Natural killer cell treated with Interleukin-12 subunit alpha and Interleukin-12 subunit beta and Interleukin-15 and Interleukin-18, amount 100 ng/mL, for 72 hours (primary cell): ENCODE measurements at regions not wholly inside any gene's neighbourhood (a gene's known extent, or its start where the extent isn't known, plus 50 kb on each side); places are given as distances from the start of the nearest gene placed in this dataset.

Experiments
- ATAC-seq, 2 donors: fragments of 150-1000 bp; cut with Tn5 transposase in 1 of 2; sonication (Bioruptor Pico), chemical (Tn5 transposase) in 1 of 2; 2 replicates each; pipeline ENCODE4 v1.10.0; 2021
- DNase-seq: peaks from one replicate; pipeline ENCODE4 v3.0.0; 2022; ENCODE audit warnings: low spot score
- H3K27ac Mint-ChIP-seq, 2 donors: 1 replicate in 1 of 2; 2 replicates in 1 of 2; pipeline ENCODE4 v1.8.0; 2022; ENCODE audit warnings: mixed read lengths in 2 of 2, mild to moderate bottlenecking in 1 of 2, moderate library complexity in 1 of 2
- H3K27me3 Mint-ChIP-seq, 2 donors: 1 replicate in 1 of 2; 2 replicates in 1 of 2; pipeline ENCODE4 v1.8.0; 2022; ENCODE audit warnings: mixed read lengths in 2 of 2
- H3K36me3 Mint-ChIP-seq: one replicate; pipeline ENCODE4 v1.8.0; 2022; ENCODE audit warnings: mixed read lengths
- H3K4me1 Mint-ChIP-seq, 2 donors: 1 replicate in 1 of 2; 2 replicates in 1 of 2; pipeline ENCODE4 v1.8.0; 2022; ENCODE audit warnings: low read depth in 2 of 2, mixed read lengths in 2 of 2, mild to moderate bottlenecking in 1 of 2
- H3K4me3 Mint-ChIP-seq: one replicate; pipeline ENCODE4 v1.8.0; 2022; ENCODE audit warnings: mixed read lengths
- H3K9me3 Mint-ChIP-seq: 2 replicates; pipeline ENCODE4 v1.8.0; 2022; ENCODE audit warnings: mixed read lengths

- Mint-ChIP-seq H3K4me1 (peaks cover 0 to 2% of the 10 kb centered on the region in 2 donors), H3K4me3 (no peak overlapping the region), H3K27ac (no peak overlapping the region), H3K27me3 (peaks cover 0 to 13% of the 10 kb centered on the region in 2 donors), H3K36me3 (no peaks in the 10 kb centered on the region), H3K9me3 (no peaks in the 10 kb centered on the region)
- DNase-seq (no peak), ATAC-seq (no peak)
Measured at GRCh38 chr18:78662879-78663278, 316.7 kb upstream of the SALL3 start.

DNA sequence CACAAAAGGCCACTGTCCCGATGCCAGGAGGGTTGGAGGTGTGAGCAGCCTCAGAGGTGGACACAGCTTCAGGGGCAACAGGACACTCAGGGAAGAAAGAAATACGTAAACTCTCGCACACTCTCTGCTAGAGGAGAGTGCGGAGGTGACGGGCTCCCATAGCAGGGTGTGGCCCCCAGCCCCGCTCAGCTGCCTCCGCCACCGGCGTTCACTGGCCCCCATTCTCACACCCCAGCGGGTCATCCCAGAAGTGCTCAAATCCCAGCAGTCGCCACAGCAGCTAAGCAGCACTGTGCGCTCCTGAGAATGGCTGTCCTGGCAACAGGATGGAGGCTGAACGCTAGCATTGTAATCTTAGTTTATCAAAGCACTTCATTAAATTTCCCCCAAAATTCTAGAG, 315.6 kb upstream of the SALL3 start:
- ATAC-seq (no peak), DNase-seq (no peak)
- H3K9me3 Mint-ChIP-seq, result no peaks in the 10 kb centered on the region
- peaks cover 0 to 2% of the 10 kb centered on the region in 2 donors for H3K4me1 Mint-ChIP-seq
- no peak overlapping the region for H3K4me3 Mint-ChIP-seq
- H3K36me3 Mint-ChIP-seq, result no peaks in the 10 kb centered on the region
- peaks cover 0 to 13% of the 10 kb centered on the region in 2 donors for H3K27me3 Mint-ChIP-seq
- no peak overlapping the region for H3K27ac Mint-ChIP-seq

DNA sequence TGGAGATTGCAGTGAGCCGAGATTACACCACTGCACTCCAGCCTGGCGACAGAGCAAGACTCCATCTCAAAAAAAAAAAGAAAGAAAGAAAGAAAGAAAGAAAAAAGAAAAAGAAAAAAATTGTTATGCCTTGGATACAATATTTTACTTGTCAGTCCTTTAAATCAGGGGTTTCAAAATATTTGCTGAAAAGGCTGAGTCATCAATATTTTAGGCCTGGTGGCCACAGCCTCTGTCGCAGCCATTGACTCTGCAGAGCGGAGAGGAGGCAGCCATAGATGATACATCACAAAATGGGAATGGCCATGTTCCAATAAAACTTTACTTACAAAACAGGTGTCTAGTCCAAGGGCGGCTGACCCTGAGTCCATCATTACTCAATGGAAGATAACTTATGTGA, 314.8 kb upstream of the SALL3 start:
- ATAC-seq, result no peak
- Mint-ChIP-seq H3K9me3 (no peaks in the 10 kb centered on the region), H3K27ac (no peak overlapping the region), H3K27me3 (peaks cover 0 to 13% of the 10 kb centered on the region in 2 donors), H3K4me3 (no peak overlapping the region), H3K4me1 (peaks cover 0 to 2% of the 10 kb centered on the region in 2 donors), H3K36me3 (no peaks in the 10 kb centered on the region)
- DNase-seq, result no peak

DNA sequence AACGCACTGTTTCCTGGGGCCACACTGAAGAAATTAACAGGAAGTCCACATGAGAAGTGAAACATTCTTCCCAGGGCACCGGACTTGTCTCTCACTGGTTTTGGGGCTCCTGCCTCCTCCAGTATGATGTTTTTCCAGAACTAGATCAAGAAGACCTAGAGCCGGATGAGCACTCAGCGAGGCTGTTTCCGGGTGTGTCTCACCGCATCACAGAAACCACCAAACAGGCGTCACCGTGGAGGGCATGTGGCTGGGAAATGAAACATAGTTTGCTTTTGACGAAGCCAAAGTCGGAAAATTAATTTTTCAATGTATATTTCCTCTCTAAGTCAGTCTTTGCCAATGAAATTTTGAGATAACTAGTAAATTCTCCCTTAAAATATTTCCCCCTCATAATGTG, 314.0 kb upstream of the SALL3 start:
- H3K9me3 Mint-ChIP-seq, result no peaks in the 10 kb centered on the region
- peaks cover 0 to 8% of the 10 kb centered on the region in 2 donors for H3K27me3 Mint-ChIP-seq
- no peak overlapping the region for H3K27ac Mint-ChIP-seq
- peaks cover 0 to 2% of the 10 kb centered on the region in 2 donors for H3K4me1 Mint-ChIP-seq
- ATAC-seq (no peak), DNase-seq (no peak)
- H3K4me3 Mint-ChIP-seq, result no peak overlapping the region
- no peaks in the 10 kb centered on the region for H3K36me3 Mint-ChIP-seq

DNA sequence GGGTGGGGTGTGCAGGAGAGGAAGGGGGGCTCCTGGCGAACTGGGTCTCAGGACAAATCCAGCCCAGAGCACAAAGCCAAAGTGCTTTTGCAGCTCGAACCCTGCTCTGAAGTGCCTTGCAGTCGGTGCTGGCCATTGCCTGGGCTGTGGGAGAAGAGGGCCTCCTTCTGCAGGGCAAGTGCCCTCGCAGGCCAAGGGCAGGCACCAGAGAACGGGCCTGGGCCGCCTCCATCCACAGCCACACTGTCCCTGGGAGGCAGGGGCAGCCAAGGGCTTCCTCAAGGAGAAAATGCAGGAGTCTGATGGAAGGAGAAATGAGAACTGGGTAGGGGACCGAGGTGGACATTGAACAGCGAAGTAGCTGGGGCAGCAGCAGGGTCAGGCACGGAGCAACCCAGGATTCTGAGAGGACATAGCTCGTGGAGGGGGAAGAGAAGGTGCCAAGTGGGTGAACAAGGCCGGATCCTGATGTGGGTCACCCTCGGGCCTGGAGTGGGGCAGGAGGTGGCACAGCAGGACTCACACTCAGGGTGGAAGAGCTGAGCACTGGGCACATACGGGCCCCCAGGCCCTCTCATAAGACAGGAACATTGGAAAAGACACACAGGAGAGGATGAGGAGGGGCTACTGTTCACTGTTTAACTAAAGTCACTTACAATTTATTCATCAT, 312.8 kb upstream of the SALL3 start:
- Mint-ChIP-seq H3K36me3 (no peaks in the 10 kb centered on the region), H3K27ac (no peak overlapping the region), H3K4me1 (no peaks in the 10 kb centered on the region), H3K9me3 (no peaks in the 10 kb centered on the region), H3K4me3 (no peak overlapping the region), H3K27me3 (peaks cover 0 to 4% of the 10 kb centered on the region in 2 donors)
- peak; percentile 28 to 48 for ATAC-seq
- DNase-seq, result peak; percentile 41

DNA sequence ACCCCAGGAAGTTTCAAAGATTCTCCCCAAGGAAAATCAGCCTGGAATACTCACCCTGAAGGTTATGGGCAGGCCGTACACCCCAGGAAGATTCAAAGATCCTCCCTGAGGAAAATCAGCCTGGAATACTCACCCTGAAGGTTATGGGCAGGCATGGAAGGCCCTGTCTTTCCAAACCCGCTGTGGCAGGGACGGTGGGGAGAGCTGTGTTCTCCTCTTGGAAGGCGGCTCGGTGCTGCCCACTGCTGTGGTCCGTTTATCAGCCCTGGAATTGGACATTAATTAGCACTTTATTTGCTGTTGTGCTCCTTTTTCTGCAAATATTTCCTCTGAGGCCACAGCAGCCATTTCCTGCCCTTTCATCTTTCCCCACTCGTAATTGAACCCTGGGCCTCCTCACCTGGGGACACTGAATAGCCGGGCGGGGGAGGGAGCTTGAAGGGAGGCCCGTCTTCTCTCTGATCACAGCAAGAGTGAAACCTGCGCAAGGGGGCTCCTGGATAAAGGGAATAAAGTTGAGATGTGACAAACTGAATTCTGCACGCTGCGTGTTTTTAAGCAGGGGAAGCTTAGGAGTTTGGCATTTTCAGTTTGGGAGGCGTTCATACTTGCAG, 308.7 kb upstream of the SALL3 start:
- Mint-ChIP-seq H3K36me3 (no peaks in the 10 kb centered on the region), H3K9me3 (no peaks in the 10 kb centered on the region), H3K27me3 (no peaks in the 10 kb centered on the region), H3K4me1 (no peaks in the 10 kb centered on the region), H3K27ac (no peak overlapping the region), H3K4me3 (no peak overlapping the region)
- ATAC-seq, result no peak
- DNase-seq, result no peak

DNA sequence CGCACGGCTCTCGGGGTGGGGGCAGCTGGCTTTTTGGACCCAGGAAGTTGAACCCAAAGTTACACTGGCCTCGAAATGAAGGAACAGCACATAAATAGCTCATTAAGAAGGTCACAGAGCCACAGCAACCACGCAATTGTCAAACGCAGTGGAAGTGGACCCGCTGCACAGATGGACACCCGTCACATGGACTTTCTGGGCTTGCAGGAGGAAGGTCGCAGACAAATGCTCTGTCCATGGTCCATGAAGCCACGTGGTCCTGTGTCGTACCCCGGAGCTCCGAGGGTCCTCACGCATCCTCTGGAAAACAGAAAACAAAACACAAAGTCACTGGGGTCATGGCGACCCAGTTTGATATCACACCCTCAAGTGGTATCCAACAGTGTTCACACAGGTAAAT, 308.1 kb upstream of the SALL3 start:
- Mint-ChIP-seq H3K9me3 (no peaks in the 10 kb centered on the region), H3K27ac (no peak overlapping the region), H3K36me3 (no peaks in the 10 kb centered on the region), H3K4me1 (no peaks in the 10 kb centered on the region), H3K4me3 (no peak overlapping the region), H3K27me3 (no peaks in the 10 kb centered on the region)
- no peak for DNase-seq
- ATAC-seq, result no peak

GRCh38 chr18:78672862-78673446, 306.7 kb upstream of the SALL3 start:
- no peaks in the 10 kb centered on the region for H3K36me3 Mint-ChIP-seq
- H3K4me3 Mint-ChIP-seq, result no peak overlapping the region
- H3K9me3 Mint-ChIP-seq, result no peaks in the 10 kb centered on the region
- no peaks in the 10 kb centered on the region for H3K27me3 Mint-ChIP-seq
- no peak overlapping the region for H3K27ac Mint-ChIP-seq
- H3K4me1 Mint-ChIP-seq, result no peaks in the 10 kb centered on the region
- no peak for ATAC-seq
- DNase-seq, result peak; percentile 37

DNA sequence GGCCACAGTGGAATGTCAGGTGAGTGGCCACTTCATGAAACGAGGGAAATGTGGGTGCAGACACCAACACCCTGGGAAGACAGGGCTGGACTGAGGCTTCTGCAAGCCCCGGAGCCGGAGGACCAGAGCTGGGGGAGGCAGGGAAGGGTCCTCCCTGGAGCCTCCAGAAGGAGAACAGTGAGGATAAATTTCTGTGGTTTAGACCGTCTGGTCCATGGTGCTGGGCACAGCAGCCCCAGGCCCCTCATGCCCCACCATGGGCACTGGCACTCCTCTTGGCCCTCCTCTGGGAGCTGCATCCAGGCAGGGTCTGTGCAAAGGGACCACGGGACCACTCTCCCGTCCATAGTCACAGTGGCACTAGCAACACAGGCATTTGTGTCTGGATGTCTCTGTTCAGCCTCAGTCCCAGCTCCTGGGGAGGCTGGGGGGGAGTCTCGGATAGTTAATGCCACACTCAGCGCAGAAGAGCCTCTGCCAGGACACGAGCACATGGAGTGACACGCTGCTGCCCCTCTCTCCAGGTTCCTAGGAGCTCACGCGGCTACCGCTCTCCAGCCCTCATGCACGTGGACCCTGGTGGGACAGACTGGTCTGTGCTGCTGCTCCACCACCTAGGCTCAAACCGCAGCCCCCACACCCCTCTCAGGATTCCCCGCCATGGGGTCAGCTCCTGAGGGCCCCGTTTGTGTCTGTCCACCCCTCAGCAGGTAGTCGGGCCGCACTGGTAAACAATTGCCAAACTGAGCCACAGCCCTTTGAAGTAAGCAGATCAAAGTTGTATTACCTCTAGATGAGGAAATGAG, 305.9 kb upstream of the SALL3 start:
- peak; percentile 30 to 35 for ATAC-seq
- DNase-seq, result peak; percentile 32
- Mint-ChIP-seq H3K27ac (no peak overlapping the region), H3K9me3 (no peaks in the 10 kb centered on the region), H3K27me3 (no peaks in the 10 kb centered on the region), H3K4me3 (no peak overlapping the region), H3K4me1 (no peaks in the 10 kb centered on the region), H3K36me3 (no peaks in the 10 kb centered on the region)

- Mint-ChIP-seq H3K4me1 (no peaks in the 10 kb centered on the region), H3K27ac (no peak overlapping the region), H3K4me3 (no peak overlapping the region), H3K9me3 (no peaks in the 10 kb centered on the region), H3K36me3 (no peaks in the 10 kb centered on the region), H3K27me3 (no peaks in the 10 kb centered on the region)
- peak; percentile 28 for DNase-seq
- ATAC-seq, result no peak
Measured at GRCh38 chr18:78675231-78675630, 304.4 kb upstream of the SALL3 start.

- ATAC-seq, result no peak
- Mint-ChIP-seq H3K36me3 (no peaks in the 10 kb centered on the region), H3K4me3 (no peak overlapping the region), H3K9me3 (no peaks in the 10 kb centered on the region), H3K4me1 (no peaks in the 10 kb centered on the region), H3K27ac (no peak overlapping the region), H3K27me3 (no peaks in the 10 kb centered on the region)
- DNase-seq, result no peak
Measured at GRCh38 chr18:78676622-78677482, 302.8 kb upstream of the SALL3 start.

- H3K27ac Mint-ChIP-seq, result no peak overlapping the region
- no peaks in the 10 kb centered on the region for H3K27me3 Mint-ChIP-seq
- no peak overlapping the region for H3K4me3 Mint-ChIP-seq
- no peak for ATAC-seq
- no peaks in the 10 kb centered on the region for H3K9me3 Mint-ChIP-seq
- no peak for DNase-seq
- H3K4me1 Mint-ChIP-seq, result no peaks in the 10 kb centered on the region
- H3K36me3 Mint-ChIP-seq, result no peaks in the 10 kb centered on the region
Measured at GRCh38 chr18:78677483-78678317, 301.9 kb upstream of the SALL3 start.

- no peaks in the 10 kb centered on the region for H3K36me3 Mint-ChIP-seq
- no peaks in the 10 kb centered on the region for H3K9me3 Mint-ChIP-seq
- H3K27ac Mint-ChIP-seq, result no peak overlapping the region
- no peaks in the 10 kb centered on the region for H3K27me3 Mint-ChIP-seq
- H3K4me1 Mint-ChIP-seq, result no peaks in the 10 kb centered on the region
- DNase-seq (no peak), ATAC-seq (no peak)
- H3K4me3 Mint-ChIP-seq, result no peak overlapping the region
Measured at GRCh38 chr18:78678318-78678695, 301.3 kb upstream of the SALL3 start.
